Activated naive CD4-positive, alpha-beta T cell treated with anti-CD3 and anti-CD28 coated beads, Interleukin-2, amount 50 U/mL, for 24 hours (primary cell): ENCODE measurements at regions not wholly inside any gene's neighbourhood (a gene's known extent, or its start where the extent isn't known, plus 50 kb on each side); places are given as distances from the start of the nearest gene placed in this dataset.

Experiments
- H3K27ac Mint-ChIP-seq: one replicate; pipeline ENCODE4 v1.8.0; 2021; ENCODE audit warnings: mild to moderate bottlenecking, mixed read lengths
- H3K27me3 Mint-ChIP-seq: one replicate; pipeline ENCODE4 v1.8.0; 2021; ENCODE audit warnings: mixed read lengths
- H3K36me3 Mint-ChIP-seq: one replicate; pipeline ENCODE4 v1.8.0; 2021; ENCODE audit warnings: mixed read lengths
- H3K4me1 Mint-ChIP-seq: one replicate; pipeline ENCODE4 v1.8.0; 2021; ENCODE audit warnings: mixed read lengths
- H3K4me3 Mint-ChIP-seq: one replicate; pipeline ENCODE4 v1.8.0; 2021; ENCODE audit warnings: mild to moderate bottlenecking, mixed read lengths
- H3K9me3 Mint-ChIP-seq: one replicate; pipeline ENCODE4 v1.8.0; 2021; ENCODE audit warnings: mixed read lengths

GRCh38 chr20:22746957-22747356, 162.6 kb upstream of the FOXA2 start:
- no peaks in the 10 kb centered on the region for H3K36me3 Mint-ChIP-seq
- H3K4me3 Mint-ChIP-seq: no peak overlapping the region
- H3K27ac Mint-ChIP-seq: no peak overlapping the region
- peaks cover 4% of the 10 kb centered on the region for H3K9me3 Mint-ChIP-seq
- no peaks in the 10 kb centered on the region for H3K27me3 Mint-ChIP-seq
- no peaks in the 10 kb centered on the region for H3K4me1 Mint-ChIP-seq

DNA sequence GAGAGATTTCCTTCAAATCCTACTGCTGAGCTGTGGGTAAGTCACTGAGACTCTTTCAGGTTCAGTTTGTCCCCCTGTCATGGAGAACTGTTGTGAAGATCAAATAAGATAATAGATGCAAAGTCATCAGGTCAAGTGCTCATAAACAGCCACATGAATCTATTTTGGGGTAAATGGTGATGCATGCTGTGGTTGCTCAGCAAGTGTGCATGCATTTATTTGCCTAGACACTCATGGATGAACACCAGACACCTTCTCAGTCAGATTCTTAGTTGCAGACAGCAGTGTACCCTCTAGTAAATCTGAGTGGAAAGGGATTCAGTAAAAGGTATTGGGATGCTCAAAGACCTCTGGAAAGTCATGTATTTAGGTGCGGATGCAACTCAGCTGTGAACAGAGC, 168.0 kb upstream of the FOXA2 start:
- Mint-ChIP-seq H3K36me3 (no peaks in the 10 kb centered on the region), H3K27ac (no peak overlapping the region), H3K27me3 (no peaks in the 10 kb centered on the region), H3K4me1 (no peaks in the 10 kb centered on the region), H3K9me3 (peaks cover 4% of the 10 kb centered on the region), H3K4me3 (no peak overlapping the region)

DNA sequence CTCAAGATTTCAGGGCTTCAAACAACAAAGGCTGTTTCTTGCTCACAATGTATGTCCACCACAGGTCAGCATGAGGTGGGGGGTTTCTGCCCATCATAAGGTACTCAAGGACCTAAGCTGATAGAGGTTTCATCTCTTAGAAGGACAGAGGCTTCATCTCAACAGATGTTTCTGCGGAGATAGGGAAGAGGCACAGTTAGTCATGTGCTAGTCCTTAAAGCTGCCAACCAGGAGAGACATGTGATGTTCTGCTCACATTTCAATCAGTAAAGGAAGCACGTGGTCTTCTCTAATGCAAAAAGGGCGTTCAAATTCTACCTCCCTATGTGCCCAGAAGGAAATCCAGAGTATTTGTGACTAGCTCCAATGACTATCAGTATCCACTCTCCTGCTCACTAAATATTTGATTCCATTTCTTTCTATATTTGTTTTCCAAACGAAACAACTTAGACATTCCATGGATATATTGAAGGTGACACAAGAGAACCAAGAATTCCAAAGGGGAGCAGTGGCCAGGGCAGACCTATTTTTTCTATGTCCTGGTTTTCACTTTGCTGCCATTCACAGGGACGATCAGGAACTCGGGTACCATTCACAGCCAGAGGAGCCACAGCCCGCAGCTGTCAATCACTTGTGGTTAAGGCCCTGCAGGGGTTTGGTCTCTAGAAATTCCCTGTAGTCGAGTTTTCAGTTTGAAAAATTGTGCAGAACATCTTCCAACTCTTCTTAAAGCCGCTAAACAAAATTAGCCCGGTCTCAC, 173.2 kb upstream of the FOXA2 start:
- Mint-ChIP-seq H3K27ac (no peak overlapping the region), H3K9me3 (peaks cover 6% of the 10 kb centered on the region), H3K4me3 (no peak overlapping the region), H3K36me3 (no peaks in the 10 kb centered on the region), H3K27me3 (no peaks in the 10 kb centered on the region), H3K4me1 (no peaks in the 10 kb centered on the region)

GRCh38 chr20:22758815-22759214, 174.4 kb upstream of the FOXA2 start:
- Mint-ChIP-seq H3K4me3 (no peak overlapping the region), H3K27ac (no peak overlapping the region), H3K36me3 (no peaks in the 10 kb centered on the region), H3K27me3 (no peaks in the 10 kb centered on the region), H3K4me1 (no peaks in the 10 kb centered on the region), H3K9me3 (peaks cover 6% of the 10 kb centered on the region)

- H3K9me3 Mint-ChIP-seq: peaks cover 6% of the 10 kb centered on the region
- H3K4me3 Mint-ChIP-seq: no peak overlapping the region
- H3K4me1 Mint-ChIP-seq: no peaks in the 10 kb centered on the region
- no peaks in the 10 kb centered on the region for H3K36me3 Mint-ChIP-seq
- no peaks in the 10 kb centered on the region for H3K27me3 Mint-ChIP-seq
- no peak overlapping the region for H3K27ac Mint-ChIP-seq
Measured at GRCh38 chr20:22762576-22763256, 178.3 kb upstream of the FOXA2 start.

DNA sequence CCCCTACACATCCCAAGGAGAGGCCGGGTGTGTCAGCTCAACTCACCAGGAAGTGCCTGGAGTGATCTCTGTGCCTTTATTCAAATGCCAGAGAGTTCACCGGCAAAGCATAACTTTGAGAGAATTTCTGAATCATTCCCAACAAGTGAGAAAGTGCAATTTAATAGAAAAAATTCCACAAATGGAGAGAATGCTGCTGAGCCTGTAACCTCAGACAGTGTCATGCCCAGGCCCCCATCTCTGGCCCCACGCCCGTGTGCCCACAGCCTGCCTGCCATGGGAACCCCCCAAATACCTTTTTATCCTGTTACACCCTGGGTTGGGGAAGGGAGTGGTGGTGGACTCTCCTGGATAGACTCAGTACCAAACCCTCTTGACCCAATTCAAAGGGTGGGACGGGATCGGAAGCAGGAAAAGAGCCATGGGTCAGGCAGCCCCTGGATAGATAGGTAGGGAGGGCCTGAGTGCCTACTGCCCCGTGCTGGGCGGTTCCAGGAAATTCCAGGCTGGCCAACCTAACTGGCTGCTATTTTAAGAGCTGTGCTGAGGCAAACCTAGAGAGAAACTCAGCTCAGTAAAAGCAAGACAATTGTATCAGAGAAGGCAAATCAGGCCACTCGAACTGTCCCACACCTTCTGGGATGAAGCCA, 179.0 kb upstream of the FOXA2 start:
- Mint-ChIP-seq H3K36me3 (no peaks in the 10 kb centered on the region), H3K4me1 (no peaks in the 10 kb centered on the region), H3K27ac (no peak overlapping the region), H3K9me3 (peaks cover 6% of the 10 kb centered on the region), H3K27me3 (no peaks in the 10 kb centered on the region), H3K4me3 (no peak overlapping the region)

GRCh38 chr20:22768266-22769178, 184.2 kb upstream of the FOXA2 start:
- Mint-ChIP-seq H3K4me1 (no peaks in the 10 kb centered on the region), H3K9me3 (no peaks in the 10 kb centered on the region), H3K36me3 (no peaks in the 10 kb centered on the region), H3K4me3 (no peak overlapping the region), H3K27ac (no peak overlapping the region), H3K27me3 (peaks cover 4% of the 10 kb centered on the region)

DNA sequence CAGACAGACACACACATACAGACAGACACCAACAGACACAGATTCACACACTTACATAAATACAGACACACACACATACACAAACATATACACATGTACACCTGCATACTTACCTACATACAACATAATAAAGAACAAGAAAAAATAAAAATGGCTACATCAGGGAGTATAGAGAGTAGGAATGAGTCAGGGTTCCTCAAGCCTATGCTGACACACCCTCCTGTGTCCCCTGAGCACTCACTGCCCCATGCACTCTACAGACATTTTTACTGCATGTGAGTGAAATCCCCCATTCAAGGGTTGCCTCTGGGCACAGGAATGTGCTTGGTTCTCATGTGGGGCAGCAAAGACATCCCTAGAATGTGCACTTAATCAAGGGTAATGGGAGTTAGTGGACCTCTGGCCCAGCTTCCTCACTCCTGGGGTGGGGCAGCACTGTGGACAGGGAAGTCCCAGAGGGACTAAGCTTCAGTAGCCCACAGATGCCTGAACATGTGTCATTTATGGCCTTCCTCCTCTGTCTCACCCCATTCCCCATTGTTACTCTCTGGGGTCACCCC, 185.9 kb upstream of the FOXA2 start:
- no peak overlapping the region for H3K27ac Mint-ChIP-seq
- no peak overlapping the region for H3K4me3 Mint-ChIP-seq
- H3K9me3 Mint-ChIP-seq: no peaks in the 10 kb centered on the region
- no peaks in the 10 kb centered on the region for H3K36me3 Mint-ChIP-seq
- no peaks in the 10 kb centered on the region for H3K4me1 Mint-ChIP-seq
- peaks cover 4% of the 10 kb centered on the region for H3K27me3 Mint-ChIP-seq

- Mint-ChIP-seq H3K9me3 (no peaks in the 10 kb centered on the region), H3K4me1 (no peaks in the 10 kb centered on the region), H3K27me3 (peaks cover 4% of the 10 kb centered on the region), H3K36me3 (no peaks in the 10 kb centered on the region), H3K27ac (no peak overlapping the region), H3K4me3 (no peak overlapping the region)
Measured at GRCh38 chr20:22771706-22772105, 187.3 kb upstream of the FOXA2 start.

DNA sequence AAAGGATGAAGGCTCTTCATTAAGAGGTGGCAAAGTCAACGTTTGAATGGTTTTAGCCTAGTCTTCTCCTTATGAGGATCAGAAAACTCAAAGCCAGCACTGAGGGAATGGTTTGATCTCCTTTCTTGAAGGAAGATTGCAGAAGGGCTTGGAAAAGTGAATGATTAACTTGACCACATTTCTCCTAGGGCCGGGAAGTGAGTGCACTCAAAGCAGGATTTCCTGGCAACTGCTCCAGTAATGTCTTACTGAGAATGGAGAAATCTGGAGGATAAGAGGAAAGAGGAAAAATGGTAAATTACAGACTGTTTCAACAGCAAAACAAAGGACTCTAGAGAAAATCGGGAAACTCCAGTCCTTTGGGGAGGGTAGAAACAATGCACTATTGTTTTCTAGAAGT, 189.0 kb upstream of the FOXA2 start:
- Mint-ChIP-seq H3K4me3 (no peak overlapping the region), H3K36me3 (no peaks in the 10 kb centered on the region), H3K27me3 (peaks cover 4% of the 10 kb centered on the region), H3K27ac (no peak overlapping the region), H3K4me1 (no peaks in the 10 kb centered on the region), H3K9me3 (no peaks in the 10 kb centered on the region)

DNA sequence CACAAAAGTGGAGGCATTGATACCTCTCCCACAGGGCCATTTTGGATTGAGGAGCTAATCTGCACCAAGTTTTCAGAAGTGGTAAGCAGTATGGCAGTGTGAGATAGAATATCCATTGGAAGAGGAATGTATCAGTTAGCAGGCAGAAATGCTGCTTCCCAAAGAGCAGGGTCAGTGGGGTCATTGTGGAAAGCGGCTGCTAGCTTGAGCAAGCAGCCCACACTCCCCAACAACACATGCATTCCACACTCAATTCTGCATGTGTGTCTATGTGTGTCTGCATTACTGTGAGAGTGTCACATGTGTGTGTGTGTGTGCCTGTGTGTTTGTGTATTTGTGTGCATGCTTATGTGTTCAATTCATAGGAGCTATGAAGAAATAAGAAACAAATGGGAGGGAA, 190.9 kb upstream of the FOXA2 start:
- H3K27ac Mint-ChIP-seq: no peak overlapping the region
- no peaks in the 10 kb centered on the region for H3K36me3 Mint-ChIP-seq
- no peak overlapping the region for H3K4me3 Mint-ChIP-seq
- H3K4me1 Mint-ChIP-seq: no peaks in the 10 kb centered on the region
- no peaks in the 10 kb centered on the region for H3K9me3 Mint-ChIP-seq
- H3K27me3 Mint-ChIP-seq: peaks cover 4% of the 10 kb centered on the region

DNA sequence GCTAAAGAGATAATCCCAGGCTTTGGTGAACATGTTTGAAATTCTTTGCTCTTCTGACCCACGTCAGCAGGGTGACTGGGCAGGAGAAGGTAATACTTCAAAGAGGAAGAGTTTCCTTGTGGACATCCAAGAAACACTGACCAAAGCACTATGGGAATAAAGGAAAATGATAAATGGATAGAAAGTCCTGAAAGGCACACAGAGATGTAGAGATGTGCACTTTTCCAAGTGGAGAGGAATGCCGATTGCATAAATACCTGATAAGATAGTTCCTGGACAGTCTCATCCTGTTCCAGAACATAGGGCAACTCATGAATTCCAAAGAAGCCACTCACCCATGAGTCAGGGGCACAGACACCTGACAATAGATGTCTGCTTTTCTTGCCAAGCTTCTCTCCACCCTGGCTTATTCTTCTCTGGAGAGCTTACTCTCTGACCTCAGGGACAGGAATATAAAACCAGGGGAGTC, 191.3 kb upstream of the FOXA2 start:
- H3K9me3 Mint-ChIP-seq: no peaks in the 10 kb centered on the region
- no peaks in the 10 kb centered on the region for H3K4me1 Mint-ChIP-seq
- H3K36me3 Mint-ChIP-seq: no peaks in the 10 kb centered on the region
- peaks cover 4% of the 10 kb centered on the region for H3K27me3 Mint-ChIP-seq
- no peak overlapping the region for H3K27ac Mint-ChIP-seq
- no peak overlapping the region for H3K4me3 Mint-ChIP-seq

DNA sequence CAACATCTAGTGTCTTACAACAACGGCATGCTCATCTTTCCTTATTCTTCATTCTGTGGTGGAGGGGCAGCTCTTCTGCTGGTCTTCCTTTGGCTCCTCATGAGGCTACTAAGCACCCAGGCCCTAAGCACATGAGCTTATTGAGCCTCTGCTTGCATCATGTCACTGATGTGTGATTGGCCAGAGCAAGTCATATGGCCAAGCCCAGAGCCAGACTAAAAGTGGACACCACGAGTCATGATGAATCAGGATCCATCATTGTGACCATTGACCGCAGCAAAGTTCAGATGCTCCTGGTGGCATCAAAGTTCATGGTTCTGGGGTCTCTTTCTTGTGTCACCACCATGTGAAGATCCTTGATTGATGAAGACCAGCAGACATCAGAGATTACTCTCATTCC, 192.0 kb upstream of the FOXA2 start:
- Mint-ChIP-seq H3K9me3 (no peaks in the 10 kb centered on the region), H3K27me3 (peaks cover 2% of the 10 kb centered on the region), H3K36me3 (no peaks in the 10 kb centered on the region), H3K4me1 (no peaks in the 10 kb centered on the region), H3K4me3 (no peak overlapping the region), H3K27ac (no peak overlapping the region)

GRCh38 chr20:22779878-22780277, 195.5 kb upstream of the FOXA2 start:
- H3K4me1 Mint-ChIP-seq: no peaks in the 10 kb centered on the region
- no peaks in the 10 kb centered on the region for H3K9me3 Mint-ChIP-seq
- H3K36me3 Mint-ChIP-seq: no peaks in the 10 kb centered on the region
- no peak overlapping the region for H3K4me3 Mint-ChIP-seq
- no peaks in the 10 kb centered on the region for H3K27me3 Mint-ChIP-seq
- H3K27ac Mint-ChIP-seq: no peak overlapping the region

- no peaks in the 10 kb centered on the region for H3K27me3 Mint-ChIP-seq
- no peaks in the 10 kb centered on the region for H3K9me3 Mint-ChIP-seq
- no peaks in the 10 kb centered on the region for H3K4me1 Mint-ChIP-seq
- H3K4me3 Mint-ChIP-seq: no peak overlapping the region
- no peaks in the 10 kb centered on the region for H3K36me3 Mint-ChIP-seq
- H3K27ac Mint-ChIP-seq: no peak overlapping the region
Measured at GRCh38 chr20:22781869-22782268, 197.5 kb upstream of the FOXA2 start.
